SK-MEL-5 (cell line): ENCODE measurements at regions not wholly inside any gene's neighbourhood (a gene's known extent, or its start where the extent isn't known, plus 50 kb on each side); places are given as distances from the start of the nearest gene placed in this dataset.
A peak's percentile ranks its signal among the peaks of the same experiment; 100 is the strongest.
"Not testable (repeated sequence)": the region's sequence is repeated elsewhere in the genome, so short reads cannot be mapped to it uniquely, and the experiment has no call there.

Experiments used
- DNase-seq: peaks from one replicate; pipeline ENCODE4 v3.0.0-alpha.2; 2016; ENCODE audit warnings: low read depth, low spot score
- in situ Hi-C: cut with HindIII; loops from 2 replicates; pipeline ENCODE4 v1.10.0; 2016; ENCODE audit warnings: low sequenced_read_pairs, high pct_unique_total_duplicates, low pct_unique_long_range_greater_than_20kb

- in situ Hi-C loops: no loop called here
- no peak for DNase-seq
Measured at GRCh38 chr1:4224684-4225467, 324.8 kb upstream of the C1orf174 start.

- DNase-seq: peak; percentile 18
- in situ Hi-C loops: no loop called here
Measured at GRCh38 chr1:4227986-4228385, 327.9 kb upstream of the C1orf174 start.

DNA sequence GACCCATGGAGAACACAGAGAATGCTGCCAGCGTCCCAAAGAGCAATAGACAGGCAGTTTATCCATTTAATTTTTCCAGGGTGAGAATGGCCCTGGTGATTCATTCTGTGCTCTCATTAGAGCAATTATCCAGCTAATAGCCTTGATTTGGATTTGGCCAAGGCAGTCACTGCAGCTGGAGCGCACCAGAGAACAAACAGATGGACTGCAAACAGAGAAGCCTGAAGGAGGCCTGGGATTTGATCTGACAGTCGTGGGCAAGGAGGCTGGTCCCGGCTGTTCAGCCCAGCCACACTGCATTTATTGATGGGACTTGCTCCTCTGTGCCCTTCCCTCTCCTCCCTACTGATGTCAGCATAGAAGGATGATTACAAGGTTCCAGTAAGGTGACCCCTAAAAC is 353.9 kb upstream of the C1orf174 start:
- in situ Hi-C loops: no loop called here

GRCh38 chr1:4256351-4256750 is 356.3 kb upstream of the C1orf174 start:
- in situ Hi-C loops: no loop called here
- DNase-seq: no peak

More for the DNA sequence above, 353.9 kb upstream of the C1orf174 start:
- no peak for DNase-seq

- DNase-seq, in situ Hi-C loops: not testable (repeated sequence)
Measured at GRCh38 chr1:4258146-4258777, 358.2 kb upstream of the C1orf174 start.

DNA sequence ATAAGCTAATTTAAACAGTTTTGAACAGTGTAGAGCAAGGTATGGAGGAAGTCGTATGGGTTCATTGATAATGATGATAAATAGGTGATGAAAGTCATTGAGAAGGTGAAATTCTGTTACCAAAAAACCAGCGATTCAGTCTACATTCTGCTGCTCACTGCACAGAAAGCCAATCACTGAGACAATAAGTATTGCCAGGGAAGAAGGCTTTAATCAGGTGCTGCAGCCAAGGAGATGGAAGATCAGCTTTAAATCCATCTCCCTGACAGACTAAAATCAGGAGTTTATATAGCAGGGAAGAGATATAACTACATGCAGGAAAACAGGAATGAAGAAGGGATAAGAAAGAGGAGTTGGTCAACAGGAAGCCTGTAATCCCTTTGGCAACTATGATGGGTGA is 361.3 kb upstream of the C1orf174 start:
- in situ Hi-C loops: no loop called here
- no peak for DNase-seq

GRCh38 chr1:4262665-4263064 is 362.6 kb upstream of the C1orf174 start:
- in situ Hi-C loops: no loop called here
- DNase-seq: no peak

GRCh38 chr1:4263699-4264098 is 363.6 kb upstream of the C1orf174 start:
- in situ Hi-C loops: no loop called here
- no peak for DNase-seq

DNA sequence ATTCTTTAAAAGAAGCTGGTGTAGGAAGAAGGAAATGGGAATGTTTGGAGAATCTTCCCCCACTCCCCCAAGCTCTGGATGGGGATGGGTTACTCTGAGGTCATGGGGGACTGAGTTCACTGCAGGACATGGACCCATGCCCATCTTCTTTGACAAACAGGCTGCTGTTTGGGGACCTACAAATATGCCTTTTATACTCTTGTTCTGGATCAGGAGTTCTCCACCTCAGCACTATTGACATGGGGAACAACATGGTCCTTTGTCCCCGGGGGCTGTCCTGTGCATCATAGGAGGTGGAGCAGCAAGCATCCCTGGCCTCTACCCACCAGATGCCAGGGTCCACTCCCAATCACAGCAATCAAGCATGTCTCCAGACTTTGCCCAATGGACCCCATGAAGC is 365.8 kb upstream of the C1orf174 start:
- peak; percentile 1 for DNase-seq

GRCh38 chr1:4267381-4268261 is 367.5 kb upstream of the C1orf174 start:
- in situ Hi-C loops: no loop called here
- DNase-seq: no peak

More for the DNA sequence above, 365.8 kb upstream of the C1orf174 start:
- in situ Hi-C loops: no loop called here

DNA sequence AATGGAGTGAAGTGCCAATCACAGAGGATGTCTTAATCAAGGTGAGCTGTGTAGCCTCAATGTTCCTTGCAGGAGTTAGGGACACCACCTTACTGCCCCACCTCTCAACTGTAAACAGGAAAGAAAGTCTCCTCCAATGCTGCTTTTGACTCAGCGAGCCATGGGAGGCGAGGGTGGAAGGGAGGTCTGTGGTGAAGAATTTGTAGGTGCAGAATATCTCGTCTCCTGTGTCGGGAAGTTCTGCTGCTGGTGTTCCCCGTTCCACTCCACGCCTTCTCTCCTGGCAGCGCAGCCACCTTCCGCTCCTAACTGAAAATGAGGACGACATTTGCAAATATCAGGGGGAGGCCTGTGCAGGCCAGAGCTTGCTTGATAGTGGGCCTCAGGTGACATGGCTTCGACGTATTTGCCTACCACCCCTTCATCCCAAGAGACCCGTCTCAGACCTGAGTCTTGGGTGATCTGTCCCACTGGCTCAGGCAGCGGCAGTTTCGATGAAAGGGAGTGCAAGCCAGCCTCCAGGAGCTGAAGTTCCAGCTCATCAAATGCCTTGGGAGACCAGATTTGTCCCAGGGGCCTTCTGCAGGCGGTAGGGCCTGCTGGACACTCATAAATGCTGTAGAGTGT is 368.3 kb upstream of the C1orf174 start:
- DNase-seq: no peak
- in situ Hi-C loops: no loop called here

DNA sequence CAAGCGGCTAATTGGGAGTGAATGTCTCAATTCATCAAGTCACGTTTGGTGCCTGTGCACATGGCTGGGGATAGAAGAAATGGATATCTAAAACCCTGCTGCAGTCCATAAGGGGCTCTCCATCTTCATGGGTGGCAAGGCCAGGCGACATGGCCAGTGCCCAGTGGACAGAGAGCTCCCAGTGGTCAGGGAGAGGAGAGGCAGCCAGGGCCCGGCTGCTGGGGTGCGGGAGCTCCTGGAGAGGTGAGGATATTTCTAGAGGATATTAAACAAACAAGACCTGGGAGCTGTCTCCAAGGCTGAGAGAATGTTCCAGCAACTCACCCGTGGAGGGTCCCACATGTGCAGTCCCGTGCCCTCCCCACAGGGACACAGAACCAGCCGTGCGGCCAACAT is 368.8 kb upstream of the C1orf174 start:
- in situ Hi-C loops: no loop called here
- DNase-seq: no peak

DNA sequence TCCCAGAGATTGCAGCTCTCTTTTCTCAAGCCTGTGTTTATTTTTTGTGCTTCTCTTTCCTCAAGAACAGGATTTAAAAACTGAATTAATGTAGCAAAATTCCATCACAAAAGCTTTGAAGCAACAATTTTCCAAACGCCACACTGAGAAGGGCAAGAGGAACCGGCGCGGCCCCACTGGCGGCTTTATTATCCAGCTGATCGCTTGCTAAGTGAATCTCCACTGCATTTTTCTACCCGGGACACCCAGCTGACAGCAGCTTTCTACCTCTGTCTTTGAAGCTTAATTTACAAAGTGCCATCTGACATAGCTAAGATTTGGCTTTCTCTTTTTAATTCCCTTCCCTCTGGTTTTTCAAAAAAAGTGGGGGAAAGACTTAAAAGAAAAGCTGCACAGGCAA is 369.3 kb upstream of the C1orf174 start:
- in situ Hi-C loops: no loop called here
- no peak for DNase-seq

DNA sequence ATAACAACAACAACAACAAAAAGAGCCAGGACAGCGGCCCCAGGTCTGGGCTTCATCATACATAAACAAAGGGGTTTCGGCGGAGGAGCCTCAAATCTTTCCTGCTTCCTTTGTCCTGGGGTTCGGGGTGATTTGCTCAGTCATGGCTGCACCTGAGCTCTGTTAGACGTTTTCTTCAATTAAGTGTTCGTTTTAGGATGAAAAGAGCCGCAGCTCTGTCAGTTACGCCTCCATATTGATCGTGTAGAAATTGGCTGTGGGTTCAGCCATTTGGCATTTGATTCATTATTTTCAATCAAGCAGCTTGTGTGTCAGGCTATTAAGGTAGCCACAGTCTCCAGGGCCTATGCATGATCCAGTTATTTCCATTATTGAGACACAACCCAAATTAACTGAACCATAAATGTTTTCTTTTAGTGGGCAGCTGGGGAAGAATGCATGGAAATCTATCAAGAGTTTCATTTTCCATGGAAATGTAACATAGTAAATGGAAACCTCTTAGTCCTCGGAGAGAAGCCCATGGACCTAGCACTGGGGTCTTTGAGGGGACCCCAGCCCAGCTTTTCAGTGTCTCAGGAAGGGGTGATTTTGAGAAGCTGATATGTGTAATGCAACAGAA is 370.0 kb upstream of the C1orf174 start:
- DNase-seq: no peak
- in situ Hi-C loops: no loop called here

DNA sequence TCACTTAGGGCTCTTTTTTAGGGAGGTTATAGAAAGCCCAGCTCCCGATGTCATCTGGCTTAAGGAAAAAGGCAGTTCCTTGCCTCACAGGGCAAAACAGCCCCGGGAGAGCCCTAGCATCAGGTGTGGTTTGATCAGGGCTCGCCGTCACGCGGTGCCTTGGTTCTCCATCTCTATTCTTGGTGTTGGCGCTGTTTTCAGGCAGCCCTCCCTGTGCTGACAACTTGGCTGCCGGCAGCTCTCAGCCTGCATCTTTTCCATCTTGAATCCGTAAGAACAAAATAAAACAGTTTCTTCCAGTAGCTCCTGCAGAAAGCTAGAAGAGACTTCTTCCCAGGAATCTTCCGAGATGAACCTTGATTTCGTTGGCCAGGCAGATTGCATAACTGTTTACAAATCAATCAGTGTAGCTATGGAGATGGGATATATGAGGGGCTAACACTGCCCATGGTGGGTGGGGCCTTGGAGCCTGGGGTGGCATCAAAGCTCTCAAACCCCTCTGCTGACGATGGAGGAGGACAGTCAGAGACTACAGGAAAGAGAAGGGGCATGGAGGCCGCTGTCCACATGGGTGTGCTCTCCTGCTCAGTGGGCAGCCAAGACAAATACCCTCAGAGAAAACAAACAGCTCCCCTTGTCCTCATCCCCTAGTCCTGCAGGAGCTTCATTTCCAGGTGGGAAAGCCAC is 370.7 kb upstream of the C1orf174 start:
- no peak for DNase-seq
- in situ Hi-C loops: no loop called here

GRCh38 chr1:4271338-4271998 is 371.4 kb upstream of the C1orf174 start:
- no peak for DNase-seq
- in situ Hi-C loops: no loop called here

GRCh38 chr1:4272568-4272967 is 372.5 kb upstream of the C1orf174 start:
- in situ Hi-C loops: no loop called here
- no peak for DNase-seq
